HEK293T (cell line): ENCODE measurements at regions not wholly inside any gene's neighbourhood (a gene's known extent, or its start where the extent isn't known, plus 50 kb on each side); places are given as distances from the start of the nearest gene placed in this dataset.

Source experiments
- CTBP1 ChIP-seq: fragments of 450-650 bp; IDR thresholded peaks from 2 replicates; pipeline ENCODE4 v1.6.1; 2016; ENCODE audit warnings: borderline replicate concordance
- ELF4 ChIP-seq: fragments of 450-650 bp; IDR thresholded peaks from 2 replicates; pipeline ENCODE4 v1.6.1; 2017; ENCODE audit warnings: antibody characterized with exemption
- L3MBTL2 ChIP-seq: fragments of 450-650 bp; conservative IDR thresholded peaks from 2 replicates; pipeline ENCODE4 v1.6.1; 2016; ENCODE audit warnings: mild to moderate bottlenecking

GRCh38 chr10:33947544-33947943 lies 613.1 kb upstream of the NRP1 start:
- TF ChIP-seq ELF4 (no peak), L3MBTL2 (no peak), CTBP1 (no peak)
